ENCODE measurements at regions not wholly inside any gene's neighbourhood (a gene's known extent, or its start where the extent isn't known, plus 50 kb on each side); places are given as distances from the start of the nearest gene placed in this dataset.

- H3K27ac ChIP-seq (ENCODE audit: insufficient read depth in 1 of 2, low read depth in 1 of 2, low read length in 2 of 2, poor library complexity in 1 of 2, severe bottlenecking in 2 of 2) = no peak overlapping the region
- POLR2A ChIA-PET = interaction anchor here (0.7 kb wide), 1 partner anchor 28 kb away, joined by 3 read pairs; no protein-coding TSS in a partner anchor
- no peaks in the 10 kb centered on the region for H3K36me3 ChIP-seq (ENCODE audit: control insufficient read depth in 4 of 4, insufficient read depth in 4 of 4, low read length in 3 of 4)
- no peaks in the 10 kb centered on the region for H3K9me3 ChIP-seq (ENCODE audit: control extremely low read depth in 1 of 5, control insufficient read depth in 4 of 5, insufficient read depth in 2 of 5, low read depth in 1 of 5, low read length in 4 of 5)
- 83% methylated on average over 4 of the region's 5 CpGs for WGBS (ENCODE audit: insufficient coverage)
- H3K27me3 ChIP-seq (replicated peaks in 2 of 5; ENCODE audit: control insufficient read depth in 4 of 5, insufficient read depth in 5 of 5, low read length in 4 of 5) = no peaks in the 10 kb centered on the region
- no peak for DNase-seq
- H3K4me1 ChIP-seq (ENCODE audit: control extremely low read depth in 1 of 4, control insufficient read depth in 4 of 4, insufficient read depth in 4 of 4, low read length in 3 of 4) = no peaks in the 10 kb centered on the region
- CTCF ChIA-PET = no interaction called here
- no peak overlapping the region for H3K4me3 ChIP-seq (ENCODE audit: control insufficient read depth in 1 of 7, extremely low read depth in 1 of 7, insufficient read depth in 4 of 7, low read depth in 2 of 7, low read length in 6 of 7)
Observed at GRCh38 chrX:28223469-28223868, 242.2 kb upstream of the DCAF8L1 start.

- Histone ChIP-seq H3K4me1 (ENCODE audit: control extremely low read depth in 1 of 4, control insufficient read depth in 4 of 4, insufficient read depth in 4 of 4, low read length in 3 of 4) (no peaks in the 10 kb centered on the region), H3K4me3 (ENCODE audit: control insufficient read depth in 1 of 7, extremely low read depth in 1 of 7, insufficient read depth in 4 of 7, low read depth in 2 of 7, low read length in 6 of 7) (no peak overlapping the region), H3K36me3 (ENCODE audit: control insufficient read depth in 4 of 4, insufficient read depth in 4 of 4, low read length in 3 of 4) (no peaks in the 10 kb centered on the region), H3K9me3 (ENCODE audit: control extremely low read depth in 1 of 5, control insufficient read depth in 4 of 5, insufficient read depth in 2 of 5, low read depth in 1 of 5, low read length in 4 of 5) (no peaks in the 10 kb centered on the region), H3K27me3 (replicated peaks in 2 of 5; ENCODE audit: control insufficient read depth in 4 of 5, insufficient read depth in 5 of 5, low read length in 4 of 5) (no peaks in the 10 kb centered on the region), H3K27ac (ENCODE audit: insufficient read depth in 1 of 2, low read depth in 1 of 2, low read length in 2 of 2, poor library complexity in 1 of 2, severe bottlenecking in 2 of 2) (no peak overlapping the region)
- POLR2A ChIA-PET = no interaction called here
- 75% methylated on average over 2 of the region's 2 CpGs for WGBS (ENCODE audit: insufficient coverage)
- CTCF ChIA-PET = no interaction called here
- DNase-seq = no peak
Observed at GRCh38 chrX:28205905-28206304, 224.7 kb upstream of the DCAF8L1 start.

- Histone ChIP-seq H3K9me3 (ENCODE audit: control extremely low read depth in 1 of 5, control insufficient read depth in 4 of 5, insufficient read depth in 2 of 5, low read depth in 1 of 5, low read length in 4 of 5) (no peaks in the 10 kb centered on the region), H3K4me3 (ENCODE audit: control insufficient read depth in 1 of 7, extremely low read depth in 1 of 7, insufficient read depth in 4 of 7, low read depth in 2 of 7, low read length in 6 of 7) (no peak overlapping the region), H3K36me3 (ENCODE audit: control insufficient read depth in 4 of 4, insufficient read depth in 4 of 4, low read length in 3 of 4) (no peaks in the 10 kb centered on the region), H3K4me1 (ENCODE audit: control extremely low read depth in 1 of 4, control insufficient read depth in 4 of 4, insufficient read depth in 4 of 4, low read length in 3 of 4) (no peaks in the 10 kb centered on the region), H3K27me3 (replicated peaks in 2 of 5; ENCODE audit: control insufficient read depth in 4 of 5, insufficient read depth in 5 of 5, low read length in 4 of 5) (no peaks in the 10 kb centered on the region), H3K27ac (ENCODE audit: insufficient read depth in 1 of 2, low read depth in 1 of 2, low read length in 2 of 2, poor library complexity in 1 of 2, severe bottlenecking in 2 of 2) (no peak overlapping the region)
- no peak for DNase-seq
- CTCF ChIA-PET = no interaction called here
- POLR2A ChIA-PET = no interaction called here
Observed at GRCh38 chrX:28205126-28205525, 223.9 kb upstream of the DCAF8L1 start.

GRCh38 chrX:28189011-28189410 is 207.8 kb upstream of the DCAF8L1 start:
- no peak overlapping the region for H3K4me3 ChIP-seq (ENCODE audit: control insufficient read depth in 1 of 7, extremely low read depth in 1 of 7, insufficient read depth in 4 of 7, low read depth in 2 of 7, low read length in 6 of 7)
- POLR2A ChIA-PET = no interaction called here
- DNase-seq = no peak
- H3K27me3 ChIP-seq (replicated peaks in 2 of 5; ENCODE audit: control insufficient read depth in 4 of 5, insufficient read depth in 5 of 5, low read length in 4 of 5) = no peaks in the 10 kb centered on the region
- no peaks in the 10 kb centered on the region for H3K9me3 ChIP-seq (ENCODE audit: control extremely low read depth in 1 of 5, control insufficient read depth in 4 of 5, insufficient read depth in 2 of 5, low read depth in 1 of 5, low read length in 4 of 5)
- H3K4me1 ChIP-seq (ENCODE audit: control extremely low read depth in 1 of 4, control insufficient read depth in 4 of 4, insufficient read depth in 4 of 4, low read length in 3 of 4) = no peaks in the 10 kb centered on the region
- no CpG with 5 or more reads among the region's 1 CpG for WGBS (ENCODE audit: insufficient coverage)
- H3K27ac ChIP-seq (ENCODE audit: insufficient read depth in 1 of 2, low read depth in 1 of 2, low read length in 2 of 2, poor library complexity in 1 of 2, severe bottlenecking in 2 of 2) = no peak overlapping the region
- no peaks in the 10 kb centered on the region for H3K36me3 ChIP-seq (ENCODE audit: control insufficient read depth in 4 of 4, insufficient read depth in 4 of 4, low read length in 3 of 4)
- CTCF ChIA-PET = no interaction called here

GRCh38 chrX:28188526-28188925 is 207.3 kb upstream of the DCAF8L1 start:
- H3K27me3 ChIP-seq (replicated peaks in 2 of 5; ENCODE audit: control insufficient read depth in 4 of 5, insufficient read depth in 5 of 5, low read length in 4 of 5) = no peaks in the 10 kb centered on the region
- H3K27ac ChIP-seq (ENCODE audit: insufficient read depth in 1 of 2, low read depth in 1 of 2, low read length in 2 of 2, poor library complexity in 1 of 2, severe bottlenecking in 2 of 2) = no peak overlapping the region
- H3K4me1 ChIP-seq (ENCODE audit: control extremely low read depth in 1 of 4, control insufficient read depth in 4 of 4, insufficient read depth in 4 of 4, low read length in 3 of 4) = no peaks in the 10 kb centered on the region
- no peaks in the 10 kb centered on the region for H3K36me3 ChIP-seq (ENCODE audit: control insufficient read depth in 4 of 4, insufficient read depth in 4 of 4, low read length in 3 of 4)
- no peaks in the 10 kb centered on the region for H3K9me3 ChIP-seq (ENCODE audit: control extremely low read depth in 1 of 5, control insufficient read depth in 4 of 5, insufficient read depth in 2 of 5, low read depth in 1 of 5, low read length in 4 of 5)
- DNase-seq = no peak
- WGBS (ENCODE audit: insufficient coverage) = no CpG with 5 or more reads among the region's 1 CpG
- no peak overlapping the region for H3K4me3 ChIP-seq (ENCODE audit: control insufficient read depth in 1 of 7, extremely low read depth in 1 of 7, insufficient read depth in 4 of 7, low read depth in 2 of 7, low read length in 6 of 7)
- ChIA-PET POLR2A (no interaction called here), CTCF (no interaction called here)

GRCh38 chrX:28180096-28180495 is 198.8 kb upstream of the DCAF8L1 start:
- WGBS (ENCODE audit: insufficient coverage) = 86% methylated on average over 2 of the region's 2 CpGs
- Histone ChIP-seq H3K36me3 (ENCODE audit: control insufficient read depth in 4 of 4, insufficient read depth in 4 of 4, low read length in 3 of 4) (no peaks in the 10 kb centered on the region), H3K4me1 (ENCODE audit: control extremely low read depth in 1 of 4, control insufficient read depth in 4 of 4, insufficient read depth in 4 of 4, low read length in 3 of 4) (no peaks in the 10 kb centered on the region), H3K27me3 (replicated peaks in 2 of 5; ENCODE audit: control insufficient read depth in 4 of 5, insufficient read depth in 5 of 5, low read length in 4 of 5) (no peaks in the 10 kb centered on the region), H3K27ac (ENCODE audit: insufficient read depth in 1 of 2, low read depth in 1 of 2, low read length in 2 of 2, poor library complexity in 1 of 2, severe bottlenecking in 2 of 2) (no peak overlapping the region), H3K4me3 (ENCODE audit: control insufficient read depth in 1 of 7, extremely low read depth in 1 of 7, insufficient read depth in 4 of 7, low read depth in 2 of 7, low read length in 6 of 7) (no peak overlapping the region), H3K9me3 (ENCODE audit: control extremely low read depth in 1 of 5, control insufficient read depth in 4 of 5, insufficient read depth in 2 of 5, low read depth in 1 of 5, low read length in 4 of 5) (no peaks in the 10 kb centered on the region)
- CTCF ChIA-PET = no interaction called here
- POLR2A ChIA-PET = no interaction called here
- no peak for DNase-seq

- Histone ChIP-seq H3K9me3 (ENCODE audit: control extremely low read depth in 1 of 5, control insufficient read depth in 4 of 5, insufficient read depth in 2 of 5, low read depth in 1 of 5, low read length in 4 of 5) (no peaks in the 10 kb centered on the region), H3K27me3 (replicated peaks in 2 of 5; ENCODE audit: control insufficient read depth in 4 of 5, insufficient read depth in 5 of 5, low read length in 4 of 5) (no peaks in the 10 kb centered on the region), H3K27ac (ENCODE audit: insufficient read depth in 1 of 2, low read depth in 1 of 2, low read length in 2 of 2, poor library complexity in 1 of 2, severe bottlenecking in 2 of 2) (no peak overlapping the region), H3K36me3 (ENCODE audit: control insufficient read depth in 4 of 4, insufficient read depth in 4 of 4, low read length in 3 of 4) (no peaks in the 10 kb centered on the region), H3K4me3 (ENCODE audit: control insufficient read depth in 1 of 7, extremely low read depth in 1 of 7, insufficient read depth in 4 of 7, low read depth in 2 of 7, low read length in 6 of 7) (no peak overlapping the region), H3K4me1 (ENCODE audit: control extremely low read depth in 1 of 4, control insufficient read depth in 4 of 4, insufficient read depth in 4 of 4, low read length in 3 of 4) (no peaks in the 10 kb centered on the region)
- POLR2A ChIA-PET = no interaction called here
- CTCF ChIA-PET = no interaction called here
- WGBS (ENCODE audit: insufficient coverage) = 100% methylated on average over 1 of the region's 1 CpG
- no peak for DNase-seq
Observed at GRCh38 chrX:28178206-28178605, 197.0 kb upstream of the DCAF8L1 start.

GRCh38 chrX:28177202-28177601 is 196.0 kb upstream of the DCAF8L1 start:
- Histone ChIP-seq H3K9me3 (ENCODE audit: control extremely low read depth in 1 of 5, control insufficient read depth in 4 of 5, insufficient read depth in 2 of 5, low read depth in 1 of 5, low read length in 4 of 5) (no peaks in the 10 kb centered on the region), H3K4me1 (ENCODE audit: control extremely low read depth in 1 of 4, control insufficient read depth in 4 of 4, insufficient read depth in 4 of 4, low read length in 3 of 4) (no peaks in the 10 kb centered on the region), H3K4me3 (ENCODE audit: control insufficient read depth in 1 of 7, extremely low read depth in 1 of 7, insufficient read depth in 4 of 7, low read depth in 2 of 7, low read length in 6 of 7) (no peak overlapping the region), H3K27me3 (replicated peaks in 2 of 5; ENCODE audit: control insufficient read depth in 4 of 5, insufficient read depth in 5 of 5, low read length in 4 of 5) (no peaks in the 10 kb centered on the region), H3K27ac (ENCODE audit: insufficient read depth in 1 of 2, low read depth in 1 of 2, low read length in 2 of 2, poor library complexity in 1 of 2, severe bottlenecking in 2 of 2) (no peak overlapping the region), H3K36me3 (ENCODE audit: control insufficient read depth in 4 of 4, insufficient read depth in 4 of 4, low read length in 3 of 4) (no peaks in the 10 kb centered on the region)
- POLR2A ChIA-PET = no interaction called here
- CTCF ChIA-PET = no interaction called here
- no peak for DNase-seq
- 54% methylated on average over 4 of the region's 4 CpGs for WGBS (ENCODE audit: insufficient coverage)

All from common myeloid progenitor, CD34-positive (primary cell).